Activated B cell treated with CpG ODN at 0.5 μM for 24 hours (primary cell): ENCODE measurements at regions not wholly inside any gene's neighbourhood (a gene's known extent, or its start where the extent isn't known, plus 50 kb on each side); places are given as distances from the start of the nearest gene placed in this dataset.
"Not testable (repeated sequence)": the region's sequence is repeated elsewhere in the genome, so short reads cannot be mapped to it uniquely, and the experiment has no call there.

Source experiments
- ATAC-seq: fragments of 200-7000 bp; cut with Tn5 transposase; one replicate; pipeline ENCODE4 v1.10.0; 2021; ENCODE audit warnings: low read depth, mild to moderate bottlenecking, moderate library complexity
- CTCF ChIA-PET: fragments of 350-600 bp; sonication (Branson Sonifier 250); formaldehyde crosslinking; loops from one replicate; lab custom pipeline; 2021; ENCODE audit warnings: antibody characterized with exemption; lab: Charles Lee
- POLR2A ChIA-PET: fragments of 350-600 bp; sonication (Branson Sonifier 250); formaldehyde crosslinking; loops from one replicate; lab custom pipeline; 2021; ENCODE audit warnings: antibody characterized with exemption; lab: Charles Lee
- DNase-seq: peaks from one replicate; pipeline ENCODE4 v3.0.0; 2022
- H3K27ac Mint-ChIP-seq: one replicate; pipeline ENCODE4 v1.8.0; 2020; ENCODE audit warnings: mixed read lengths
- H3K27me3 Mint-ChIP-seq: one replicate; pipeline ENCODE4 v1.8.0; 2021; ENCODE audit warnings: mixed read lengths
- H3K36me3 Mint-ChIP-seq: one replicate; pipeline ENCODE4 v1.8.0; 2021; ENCODE audit warnings: low read depth, mixed read lengths
- H3K4me1 Mint-ChIP-seq: one replicate; pipeline ENCODE4 v1.8.0; 2021; ENCODE audit warnings: mixed read lengths
- H3K4me3 Mint-ChIP-seq: one replicate; pipeline ENCODE4 v1.8.0; 2020; ENCODE audit warnings: mild to moderate bottlenecking, mixed read lengths
- H3K9me3 Mint-ChIP-seq: one replicate; pipeline ENCODE4 v1.8.0; 2020; ENCODE audit warnings: mixed read lengths
- intact Hi-C: fragments of 100-400 bp; cut with micrococcal nuclease; formaldehyde crosslinking; loops from one replicate; pipeline ENCODE4 v1.15.1; 2024
- TF ChIP-seq, protein P1 (sequence below): fragments of 200-600 bp; IDR thresholded peaks from one replicate; pipeline ENCODE4 v1.8.0; 2022; ENCODE audit warnings: antibody characterized with exemption, mild to moderate bottlenecking

DNA sequence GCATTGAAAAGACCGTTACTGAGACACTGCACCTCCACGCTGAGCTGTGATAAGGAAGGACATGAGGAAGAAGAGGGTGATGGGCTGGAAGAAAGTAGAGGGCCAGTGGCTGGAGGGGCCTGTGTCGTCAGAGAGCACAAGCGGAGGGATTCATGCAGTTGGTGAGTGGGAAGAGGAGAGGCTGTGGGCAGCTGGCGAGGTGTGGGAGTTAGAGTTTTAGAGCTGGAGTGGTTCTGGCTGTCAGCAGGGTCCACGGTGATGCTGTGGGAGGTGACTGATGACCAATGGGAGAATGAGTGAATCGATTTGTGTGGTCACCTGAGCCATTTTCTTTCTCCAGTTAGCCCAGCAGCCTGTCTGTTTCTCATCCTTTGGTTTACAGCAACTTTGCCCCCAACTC is 66.2 kb upstream of the SLC2A1 start:
- H3K36me3 Mint-ChIP-seq: no peaks in the 10 kb centered on the region
- no peak overlapping the region for H3K27ac Mint-ChIP-seq
- POLR2A ChIA-PET: no interaction called here
- intact Hi-C loops: no loop called here
- TF ChIP-seq, protein P1, sequence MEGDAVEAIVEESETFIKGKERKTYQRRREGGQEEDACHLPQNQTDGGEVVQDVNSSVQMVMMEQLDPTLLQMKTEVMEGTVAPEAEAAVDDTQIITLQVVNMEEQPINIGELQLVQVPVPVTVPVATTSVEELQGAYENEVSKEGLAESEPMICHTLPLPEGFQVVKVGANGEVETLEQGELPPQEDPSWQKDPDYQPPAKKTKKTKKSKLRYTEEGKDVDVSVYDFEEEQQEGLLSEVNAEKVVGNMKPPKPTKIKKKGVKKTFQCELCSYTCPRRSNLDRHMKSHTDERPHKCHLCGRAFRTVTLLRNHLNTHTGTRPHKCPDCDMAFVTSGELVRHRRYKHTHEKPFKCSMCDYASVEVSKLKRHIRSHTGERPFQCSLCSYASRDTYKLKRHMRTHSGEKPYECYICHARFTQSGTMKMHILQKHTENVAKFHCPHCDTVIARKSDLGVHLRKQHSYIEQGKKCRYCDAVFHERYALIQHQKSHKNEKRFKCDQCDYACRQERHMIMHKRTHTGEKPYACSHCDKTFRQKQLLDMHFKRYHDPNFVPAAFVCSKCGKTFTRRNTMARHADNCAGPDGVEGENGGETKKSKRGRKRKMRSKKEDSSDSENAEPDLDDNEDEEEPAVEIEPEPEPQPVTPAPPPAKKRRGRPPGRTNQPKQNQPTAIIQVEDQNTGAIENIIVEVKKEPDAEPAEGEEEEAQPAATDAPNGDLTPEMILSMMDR: no peak
- CTCF ChIA-PET: no interaction called here
- H3K4me1 Mint-ChIP-seq: no peaks in the 10 kb centered on the region
- H3K9me3 Mint-ChIP-seq: no peaks in the 10 kb centered on the region
- DNase-seq (no peak), ATAC-seq (no peak)
- no peaks in the 10 kb centered on the region for H3K27me3 Mint-ChIP-seq
- H3K4me3 Mint-ChIP-seq: no peak overlapping the region

DNA sequence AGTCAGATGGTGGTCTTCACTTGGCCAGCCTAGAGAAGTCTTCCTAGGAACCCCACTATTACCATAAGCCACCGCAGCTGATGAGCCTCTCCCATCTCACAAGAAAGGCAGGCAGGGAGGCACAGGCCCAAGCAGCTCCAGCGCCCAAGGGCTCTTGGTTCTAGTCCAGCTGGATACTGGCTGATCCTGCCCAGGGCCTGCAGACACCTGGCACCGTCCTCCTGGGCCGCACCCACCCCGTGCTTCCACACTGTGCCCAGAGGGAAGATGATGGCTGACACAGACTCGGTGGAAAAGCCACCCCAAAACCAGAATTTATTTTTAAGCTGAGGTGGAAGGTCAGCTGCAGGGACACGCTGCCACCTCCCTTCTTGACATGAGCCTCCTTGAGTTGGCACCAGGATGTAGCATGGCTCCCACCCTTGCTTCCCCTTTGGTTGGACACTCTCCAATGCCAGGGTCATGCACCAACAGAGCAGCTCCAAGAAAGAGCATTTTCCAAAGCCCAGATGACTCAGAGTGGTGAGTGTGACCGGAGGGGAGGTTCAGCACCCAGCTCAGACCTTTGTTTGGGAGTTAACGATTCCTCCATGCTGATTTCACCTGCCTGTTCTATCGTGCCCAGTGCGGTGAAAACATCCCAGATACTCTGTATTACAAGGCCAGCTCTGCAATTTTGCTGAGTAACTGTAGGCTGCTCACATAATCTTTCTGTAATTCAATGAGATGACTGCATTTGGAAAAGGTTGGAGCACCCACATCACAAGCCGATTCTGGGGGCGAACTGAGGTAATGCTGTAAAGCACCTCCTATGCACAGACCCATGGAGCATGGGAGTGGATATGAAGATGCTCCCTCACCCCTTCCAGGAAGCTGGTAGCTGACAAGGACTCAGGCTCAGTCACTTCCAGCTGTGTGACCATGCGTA is 63.1 kb upstream of the SLC2A1 start:
- ChIA-PET CTCF (no interaction called here), POLR2A (interaction anchor here (0.6 to 1.4 kb wide), 2 partner anchors 60 to 1692 kb away, joined by 4 to 7 read pairs; no protein-coding TSS in a partner anchor)
- no peak for DNase-seq
- Mint-ChIP-seq H3K27me3 (peaks cover 6% of the 10 kb centered on the region), H3K4me1 (no peaks in the 10 kb centered on the region), H3K27ac (no peak overlapping the region), H3K4me3 (no peak overlapping the region), H3K36me3 (no peaks in the 10 kb centered on the region), H3K9me3 (no peaks in the 10 kb centered on the region)
- TF ChIP-seq, protein P1: no peak
- intact Hi-C loops: no loop called here
- no peak for ATAC-seq

DNA sequence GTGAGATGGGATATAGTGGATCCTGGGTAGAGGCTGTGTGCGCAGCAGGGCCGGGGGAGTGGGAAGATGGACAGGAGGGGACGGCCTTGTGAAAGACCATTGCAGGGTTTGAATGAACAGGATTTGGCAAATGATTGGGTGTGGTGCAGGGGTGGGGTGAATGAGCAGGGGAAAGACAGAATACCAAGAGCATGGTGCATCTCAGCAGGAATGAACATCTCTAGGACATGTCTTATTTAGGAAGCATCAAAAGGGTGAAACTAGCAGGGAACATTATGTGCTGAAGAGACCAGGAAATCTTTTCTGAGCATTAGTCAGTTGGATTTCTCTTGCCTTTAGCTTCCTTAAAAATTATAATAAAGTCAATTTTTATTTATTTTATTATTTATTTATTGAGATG is 60.6 kb upstream of the SLC2A1 start:
- Mint-ChIP-seq H3K4me3 (no peak overlapping the region), H3K27ac (no peak overlapping the region), H3K9me3 (no peaks in the 10 kb centered on the region), H3K4me1 (no peaks in the 10 kb centered on the region), H3K27me3 (peaks cover 6% of the 10 kb centered on the region), H3K36me3 (no peaks in the 10 kb centered on the region)
- ChIA-PET POLR2A (no interaction called here), CTCF (no interaction called here)
- ATAC-seq (no peak), DNase-seq (no peak)
- TF ChIP-seq, protein P1: no peak
- intact Hi-C loops: no loop called here

DNA sequence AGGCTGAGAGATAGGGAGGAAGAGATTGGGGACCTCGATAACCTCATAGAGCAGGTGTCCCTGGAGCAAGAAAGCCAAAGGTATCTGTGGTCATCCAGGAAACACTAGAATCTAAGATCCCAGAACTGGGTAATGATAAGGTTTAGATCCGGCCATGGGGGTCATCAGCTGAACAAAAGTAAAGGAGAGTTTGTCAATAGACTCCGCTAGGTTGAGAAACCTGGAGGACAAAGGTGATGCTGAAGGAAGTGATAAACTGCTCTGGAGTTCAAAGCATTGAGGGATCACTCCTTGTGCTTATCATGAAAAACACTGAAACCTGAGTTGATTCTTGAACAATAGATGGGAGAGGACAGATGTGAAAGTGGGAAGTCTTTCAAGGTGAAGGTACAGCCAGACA is 59.5 kb upstream of the SLC2A1 start:
- TF ChIP-seq, protein P1: no peak
- intact Hi-C loops: no loop called here
- ChIA-PET POLR2A (interaction anchor here (0.7 kb wide), 1 partner anchor 25 kb away, joined by 3 read pairs; no protein-coding TSS in a partner anchor), CTCF (no interaction called here)
- no peak overlapping the region for H3K4me3 Mint-ChIP-seq
- no peaks in the 10 kb centered on the region for H3K36me3 Mint-ChIP-seq
- H3K27me3 Mint-ChIP-seq: peaks cover 12% of the 10 kb centered on the region
- H3K27ac Mint-ChIP-seq: no peak overlapping the region
- DNase-seq: no peak
- no peak for ATAC-seq
- no peaks in the 10 kb centered on the region for H3K9me3 Mint-ChIP-seq
- no peaks in the 10 kb centered on the region for H3K4me1 Mint-ChIP-seq

DNA sequence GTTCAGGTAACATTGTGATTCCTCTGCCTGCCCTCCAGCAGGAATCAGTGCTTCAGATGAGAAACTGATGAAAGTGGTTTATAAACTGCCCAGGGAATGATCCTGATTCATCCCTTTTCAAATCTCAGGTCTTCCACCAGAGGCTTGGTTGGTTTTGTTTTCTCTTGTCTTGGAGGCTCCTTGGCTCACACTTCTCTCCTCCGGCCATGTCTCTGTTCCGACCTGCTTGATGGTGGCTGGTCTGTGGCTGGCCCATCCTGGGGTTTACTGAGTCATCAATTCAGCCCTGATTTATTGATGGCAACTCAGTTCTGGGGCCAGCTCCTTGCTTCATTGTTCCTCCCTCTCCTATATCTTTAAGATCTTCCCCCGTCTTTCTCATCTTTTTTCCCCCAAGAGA is 56.6 kb upstream of the SLC2A1 start:
- H3K27me3 Mint-ChIP-seq: peaks cover 14% of the 10 kb centered on the region
- no peak overlapping the region for H3K4me3 Mint-ChIP-seq
- TF ChIP-seq, protein P1: no peak
- ChIA-PET CTCF (no interaction called here), POLR2A (no interaction called here)
- intact Hi-C loops: no loop called here
- no peak for ATAC-seq
- H3K27ac Mint-ChIP-seq: no peak overlapping the region
- no peaks in the 10 kb centered on the region for H3K4me1 Mint-ChIP-seq
- no peaks in the 10 kb centered on the region for H3K9me3 Mint-ChIP-seq
- no peak for DNase-seq
- no peaks in the 10 kb centered on the region for H3K36me3 Mint-ChIP-seq

DNA sequence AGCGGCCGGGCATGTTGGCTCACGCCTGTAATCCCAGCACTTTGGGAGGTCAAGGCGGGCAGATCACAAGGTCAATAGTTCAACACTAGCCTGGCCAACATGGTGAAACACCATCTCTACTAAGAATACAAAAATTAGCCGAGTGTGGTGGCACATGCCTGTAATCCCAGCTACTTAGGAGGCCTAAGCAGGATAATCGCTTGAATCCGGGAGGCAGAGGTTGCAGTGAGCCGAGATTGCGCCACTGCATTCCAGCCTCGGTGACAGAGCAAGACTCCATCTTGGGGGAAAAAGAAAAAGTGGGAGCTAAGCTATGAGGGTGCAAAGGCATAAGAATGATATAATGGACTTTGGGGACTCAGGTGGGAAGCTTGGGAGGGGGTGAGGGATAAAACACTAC is 55.9 kb upstream of the SLC2A1 start:
- H3K36me3 Mint-ChIP-seq, ATAC-seq, intact Hi-C loops, H3K27ac Mint-ChIP-seq, DNase-seq, H3K9me3 Mint-ChIP-seq, H3K4me3 Mint-ChIP-seq, CTCF ChIA-PET, H3K4me1 Mint-ChIP-seq, POLR2A ChIA-PET: not testable (repeated sequence)
- H3K27me3 Mint-ChIP-seq: peaks cover 14% of the 10 kb centered on the region
